Esophagus muscularis mucosa (tissue), 3 donors: ENCODE measurements at regions not wholly inside any gene's neighbourhood (a gene's known extent, or its start where the extent isn't known, plus 50 kb on each side); places are given as distances from the start of the nearest gene placed in this dataset.

Source experiments
- POLR2A ChIP-seq: fragments of 450-650 bp; IDR thresholded peaks from one replicate; pipeline ENCODE4 v1.6.1; 2017; ENCODE audit warnings: antibody characterized with exemption, moderate library complexity, mild to moderate bottlenecking, low read depth
- POLR2AphosphoS5 ChIP-seq, 2 donors: sonication (generic); formaldehyde crosslinking; IDR thresholded peaks; one replicate each; pipeline ENCODE4 v1.6.1; 2017; ENCODE audit warnings: antibody characterized with exemption in 2 of 2
- TF ChIP-seq, protein P1 (sequence below), 3 experiments: fragments of 200-600 bp in 2 of 3; fragments of 450-650 bp in 1 of 3; sonication (generic) in 2 of 3; IDR thresholded peaks; one replicate each; pipeline ENCODE4 v1.5.1; 2017 to 2019; ENCODE audit warnings: antibody characterized with exemption in 3 of 3, mild to moderate bottlenecking in 2 of 3, moderate library complexity in 1 of 3

- TF ChIP-seq POLR2A = no peak
- TF ChIP-seq, protein P1, sequence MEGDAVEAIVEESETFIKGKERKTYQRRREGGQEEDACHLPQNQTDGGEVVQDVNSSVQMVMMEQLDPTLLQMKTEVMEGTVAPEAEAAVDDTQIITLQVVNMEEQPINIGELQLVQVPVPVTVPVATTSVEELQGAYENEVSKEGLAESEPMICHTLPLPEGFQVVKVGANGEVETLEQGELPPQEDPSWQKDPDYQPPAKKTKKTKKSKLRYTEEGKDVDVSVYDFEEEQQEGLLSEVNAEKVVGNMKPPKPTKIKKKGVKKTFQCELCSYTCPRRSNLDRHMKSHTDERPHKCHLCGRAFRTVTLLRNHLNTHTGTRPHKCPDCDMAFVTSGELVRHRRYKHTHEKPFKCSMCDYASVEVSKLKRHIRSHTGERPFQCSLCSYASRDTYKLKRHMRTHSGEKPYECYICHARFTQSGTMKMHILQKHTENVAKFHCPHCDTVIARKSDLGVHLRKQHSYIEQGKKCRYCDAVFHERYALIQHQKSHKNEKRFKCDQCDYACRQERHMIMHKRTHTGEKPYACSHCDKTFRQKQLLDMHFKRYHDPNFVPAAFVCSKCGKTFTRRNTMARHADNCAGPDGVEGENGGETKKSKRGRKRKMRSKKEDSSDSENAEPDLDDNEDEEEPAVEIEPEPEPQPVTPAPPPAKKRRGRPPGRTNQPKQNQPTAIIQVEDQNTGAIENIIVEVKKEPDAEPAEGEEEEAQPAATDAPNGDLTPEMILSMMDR (IDR thresholded peaks at IDR 0.05) = no peak
- TF ChIP-seq POLR2AphosphoS5 (IDR thresholded peaks at IDR 0.05) = no peak
Observed at GRCh38 chr11:87536016-87536415, 498.3 kb downstream of the TMEM135 start.
